ENCODE measurements at regions not wholly inside any gene's neighbourhood (a gene's known extent, or its start where the extent isn't known, plus 50 kb on each side); places are given as distances from the start of the nearest gene placed in this dataset.
"Not testable (repeated sequence)": the region's sequence is repeated elsewhere in the genome, so short reads cannot be mapped to it uniquely, and the experiment has no call there.

- peak; percentile 16 for DNase-seq (ENCODE audit: low read depth)
Measured at GRCh38 chr2:212777020-212777491, 238.5 kb upstream of the ERBB4 start.

- DNase-seq (ENCODE audit: low read depth), result no peak
Measured at GRCh38 chr2:212773808-212774339, 235.3 kb upstream of the ERBB4 start.

- DNase-seq (ENCODE audit: low read depth), result no peak
Measured at GRCh38 chr2:212770240-212770639, 231.6 kb upstream of the ERBB4 start.

DNA sequence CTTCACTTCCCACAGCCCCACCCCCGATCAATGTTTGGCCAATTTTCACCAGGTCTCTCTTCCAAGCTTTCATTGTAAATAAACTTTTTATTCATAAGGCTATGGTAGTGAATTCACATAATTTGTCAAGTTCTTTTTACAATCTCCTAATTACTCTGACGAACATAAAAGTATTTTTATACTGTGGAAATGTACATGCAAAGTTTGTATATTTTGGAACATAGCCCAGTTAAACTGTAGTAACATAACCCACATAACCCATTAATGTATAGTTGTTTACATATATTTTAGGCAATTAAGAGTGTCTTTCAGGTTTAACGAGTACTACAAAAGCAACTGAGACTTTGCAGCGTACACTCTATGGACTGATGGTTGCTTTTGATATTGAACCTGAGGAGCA is 228.3 kb upstream of the ERBB4 start:
- no peak for DNase-seq (ENCODE audit: low read depth)

DNA sequence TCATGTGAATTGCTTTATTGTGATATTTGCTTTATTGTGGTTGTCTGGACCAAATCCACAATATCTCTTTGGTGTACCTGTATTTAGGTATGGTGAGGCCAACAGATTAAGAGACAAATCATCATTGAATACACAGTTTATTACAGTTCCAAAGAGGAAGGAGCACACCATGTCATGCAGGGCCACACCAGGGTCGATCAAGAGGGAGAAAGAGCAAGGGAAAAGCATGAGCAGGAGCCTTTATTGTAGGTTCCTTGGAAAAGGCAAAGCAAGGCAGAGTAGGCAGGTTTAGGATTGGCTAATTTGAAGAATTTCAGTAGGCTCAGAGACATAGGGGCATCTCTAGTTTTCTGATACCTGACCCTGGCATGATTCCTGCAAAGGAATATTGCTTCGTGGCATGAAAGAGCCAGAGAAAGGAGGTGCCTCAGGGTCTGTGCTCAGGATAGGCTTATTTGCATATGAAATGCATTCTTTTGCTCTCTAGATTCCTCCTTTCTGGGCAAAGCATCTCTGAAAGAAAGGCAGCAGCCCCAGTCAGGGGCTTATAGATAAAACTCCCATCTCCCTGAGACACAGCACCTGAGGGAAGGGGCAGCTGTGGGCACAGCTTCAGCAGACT is 214.2 kb upstream of the ERBB4 start:
- DNase-seq (ENCODE audit: low read depth), result no peak

GRCh38 chr2:212745359-212745758 is 206.8 kb upstream of the ERBB4 start:
- no peak for DNase-seq (ENCODE audit: low read depth)

DNA sequence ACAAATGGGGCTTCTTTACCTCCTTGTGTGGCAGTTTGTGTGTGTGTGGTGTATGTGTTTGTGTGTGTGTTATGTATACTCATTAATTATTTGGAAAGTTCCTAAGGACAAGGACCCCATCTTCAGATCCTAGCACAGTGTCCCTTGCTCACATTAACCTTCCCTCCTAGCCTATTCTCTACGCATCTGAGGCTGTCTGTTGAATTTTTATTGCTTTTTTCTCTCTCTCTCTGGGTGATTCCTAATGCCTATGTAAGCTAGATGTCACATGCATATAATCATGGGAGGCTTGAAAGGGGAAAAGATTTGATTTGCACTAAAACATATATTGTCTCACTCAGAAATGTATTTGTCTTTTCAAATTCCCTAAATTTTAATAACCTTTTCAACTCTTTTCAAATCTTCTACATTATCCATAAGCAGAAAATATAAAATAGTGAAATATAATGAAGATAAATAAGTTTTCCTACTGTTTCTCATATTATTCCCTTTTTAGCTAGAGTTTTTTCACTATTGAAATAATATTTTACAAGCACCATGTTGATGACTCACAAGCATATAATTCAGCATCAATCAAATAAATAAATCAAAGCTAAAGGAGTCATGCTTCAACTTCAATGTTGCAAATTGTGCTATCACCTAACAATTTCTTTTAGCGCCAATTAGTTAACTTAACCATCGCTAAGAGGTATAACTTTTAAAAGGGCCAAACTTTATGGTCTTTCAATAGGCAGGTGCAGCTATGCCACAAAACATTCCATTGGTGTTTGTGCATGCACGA is 199.0 kb upstream of the ERBB4 start:
- no peak for DNase-seq (ENCODE audit: low read depth)

- DNase-seq (ENCODE audit: low read depth), result no peak
Measured at GRCh38 chr2:212736385-212736726, 197.8 kb upstream of the ERBB4 start.

- no peak for DNase-seq (ENCODE audit: low read depth)
Measured at GRCh38 chr2:212733273-212733672, 194.7 kb upstream of the ERBB4 start.

GRCh38 chr2:212732860-212733259 is 194.3 kb upstream of the ERBB4 start:
- no peak for DNase-seq (ENCODE audit: low read depth)

DNA sequence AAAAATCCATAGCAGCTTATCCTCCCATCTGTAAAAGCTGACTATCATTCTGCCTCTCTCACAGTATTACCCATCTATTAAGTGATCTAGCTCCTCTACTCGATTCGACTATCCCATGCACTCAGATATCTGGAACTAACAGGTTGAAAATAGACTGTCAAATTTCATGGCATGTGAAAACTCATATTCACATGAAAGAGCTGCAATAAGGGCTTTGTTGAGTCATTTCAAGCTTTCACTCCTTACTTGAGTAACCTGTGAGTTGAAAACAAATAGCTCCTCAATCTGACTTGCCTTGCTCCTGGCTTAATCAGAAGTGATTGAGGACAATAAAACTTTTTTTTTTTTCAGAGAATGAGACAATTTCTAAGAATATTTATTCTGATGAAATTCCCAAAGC is 192.4 kb upstream of the ERBB4 start:
- no peak for DNase-seq (ENCODE audit: low read depth)

DNA sequence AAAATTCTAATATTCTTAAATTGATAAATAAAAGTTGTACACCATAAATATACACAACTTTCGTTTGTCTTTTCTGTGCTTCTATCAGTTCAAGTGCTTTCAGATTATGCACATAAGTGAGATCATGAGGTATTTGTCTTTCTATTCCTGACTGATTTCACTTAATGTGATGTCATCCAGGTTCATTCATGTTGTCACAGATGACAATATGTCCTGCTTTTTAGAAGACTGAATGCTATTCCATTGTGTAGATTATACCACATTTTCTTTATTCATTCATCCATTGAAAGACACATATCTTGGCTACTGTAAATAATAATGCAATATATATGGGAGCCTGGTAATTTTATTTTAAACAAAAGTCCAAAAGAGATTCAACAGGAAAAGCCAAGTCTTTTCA is 190.1 kb upstream of the ERBB4 start:
- DNase-seq (ENCODE audit: low read depth), result no peak

DNA sequence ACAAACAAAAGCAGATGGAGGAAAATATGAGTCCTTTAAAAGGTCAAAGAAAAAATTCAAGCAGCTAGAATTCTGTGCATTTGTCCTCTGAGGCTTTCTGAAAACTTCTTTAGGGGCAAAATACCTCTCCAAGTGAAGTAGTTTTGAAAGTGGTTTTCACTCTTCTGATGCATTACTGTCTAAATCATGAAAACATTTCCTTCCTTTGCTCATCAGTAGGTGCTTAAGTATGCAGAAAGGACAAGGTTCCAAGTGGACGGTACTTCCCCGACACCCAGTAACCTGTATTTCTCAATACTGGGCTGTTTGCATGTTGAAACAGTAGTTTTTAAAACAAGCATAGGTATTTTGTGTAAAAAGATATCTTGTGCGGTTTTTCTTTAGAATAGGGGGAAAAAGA is 189.1 kb upstream of the ERBB4 start:
- no peak for DNase-seq (ENCODE audit: low read depth)

GRCh38 chr2:212726403-212726802 is 187.8 kb upstream of the ERBB4 start:
- DNase-seq (ENCODE audit: low read depth), result no peak

DNA sequence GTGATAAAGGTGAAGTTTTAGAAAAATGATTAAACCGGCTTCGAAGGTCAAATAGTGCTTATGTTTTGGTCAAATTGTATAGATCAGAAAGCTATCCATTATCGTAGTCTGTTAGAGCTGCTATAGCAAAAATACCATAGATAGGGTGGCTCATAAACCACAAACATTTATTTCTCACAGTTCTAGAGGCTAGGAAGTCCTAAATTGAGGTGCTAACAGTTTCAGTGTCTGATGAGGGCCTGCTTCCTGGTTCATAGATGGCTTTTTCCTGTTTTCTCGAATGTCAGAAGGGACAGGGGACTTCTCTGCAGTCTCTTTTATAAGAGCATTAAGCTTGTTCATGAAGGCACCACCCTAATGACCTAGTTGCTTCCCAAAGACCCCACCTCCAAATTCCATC is 186.6 kb upstream of the ERBB4 start:
- DNase-seq (ENCODE audit: low read depth), result no peak

DNA sequence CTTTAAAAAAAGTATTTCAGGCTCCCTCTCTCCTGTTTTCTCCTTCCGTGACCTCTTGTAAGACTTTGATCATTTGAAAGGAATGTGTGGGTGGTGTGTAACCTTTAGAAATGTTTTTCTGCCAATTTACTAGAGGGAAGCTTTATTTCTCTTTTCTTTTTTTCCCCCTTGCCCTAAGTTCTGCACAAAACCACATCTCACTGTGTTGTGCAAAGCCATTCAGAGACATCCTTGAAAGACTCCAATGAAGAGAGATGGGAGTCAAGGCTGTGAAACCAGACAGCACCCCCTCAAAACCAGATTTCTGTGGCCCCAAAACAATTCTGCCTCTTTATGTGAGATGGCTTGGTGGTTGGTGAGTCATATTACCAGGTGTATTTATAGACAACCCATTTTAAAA is 184.6 kb upstream of the ERBB4 start:
- no peak for DNase-seq (ENCODE audit: low read depth)

GRCh38 chr2:212722046-212722445 is 183.4 kb upstream of the ERBB4 start:
- no peak for DNase-seq (ENCODE audit: low read depth)

DNA sequence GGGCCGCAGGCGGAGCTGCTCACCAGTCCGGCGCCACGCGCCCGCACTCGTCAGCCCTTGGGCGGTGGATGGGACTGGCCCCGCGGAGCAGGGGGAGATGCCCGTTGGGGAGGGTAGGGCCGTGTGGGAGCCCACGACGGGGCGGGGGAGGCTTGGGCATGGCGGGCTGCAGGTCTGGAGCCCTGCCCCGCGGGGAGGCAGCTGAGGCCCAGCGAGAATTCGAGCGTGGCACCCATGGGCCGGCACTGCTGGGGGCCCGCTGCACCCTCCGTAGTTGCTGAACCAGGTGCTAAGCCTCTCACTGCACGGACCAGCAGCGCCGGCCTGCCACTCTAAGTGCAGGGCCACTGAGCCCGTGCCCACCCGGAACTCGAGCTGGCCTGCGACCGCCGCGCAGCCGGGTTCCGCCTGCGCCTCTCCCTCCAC is 182.4 kb upstream of the ERBB4 start:
- DNase-seq (ENCODE audit: low read depth), result no peak

- not testable (repeated sequence) for DNase-seq (ENCODE audit: low read depth)
Measured at GRCh38 chr2:212715411-212715810, 176.8 kb upstream of the ERBB4 start.

GRCh38 chr2:212713681-212714080 is 175.1 kb upstream of the ERBB4 start:
- DNase-seq (ENCODE audit: low read depth), result no peak

DNA sequence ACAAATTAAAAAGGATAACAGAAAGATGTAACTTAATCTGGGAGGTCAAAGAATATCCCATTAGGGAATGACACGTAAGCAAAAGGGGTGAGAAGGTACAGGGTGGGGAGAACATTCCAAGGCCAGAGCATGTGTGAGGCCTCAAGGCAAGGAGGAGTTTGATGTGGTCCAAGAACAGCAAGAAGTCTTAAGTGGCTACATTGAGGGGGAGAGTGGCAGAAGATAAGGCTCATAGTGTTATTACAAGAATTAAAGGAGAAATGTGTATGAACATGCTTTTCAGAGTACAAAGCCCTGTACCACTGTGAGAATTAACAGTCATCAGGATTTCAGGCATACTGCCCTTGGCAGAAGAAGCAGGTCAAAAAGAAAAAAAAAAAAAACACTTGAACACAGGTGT is 174.4 kb upstream of the ERBB4 start:
- DNase-seq (ENCODE audit: low read depth), result no peak

GRCh38 chr2:212712466-212712865 is 173.9 kb upstream of the ERBB4 start:
- no peak for DNase-seq (ENCODE audit: low read depth)

GRCh38 chr2:212711856-212712255 is 173.3 kb upstream of the ERBB4 start:
- DNase-seq (ENCODE audit: low read depth), result peak; percentile 91

DNA sequence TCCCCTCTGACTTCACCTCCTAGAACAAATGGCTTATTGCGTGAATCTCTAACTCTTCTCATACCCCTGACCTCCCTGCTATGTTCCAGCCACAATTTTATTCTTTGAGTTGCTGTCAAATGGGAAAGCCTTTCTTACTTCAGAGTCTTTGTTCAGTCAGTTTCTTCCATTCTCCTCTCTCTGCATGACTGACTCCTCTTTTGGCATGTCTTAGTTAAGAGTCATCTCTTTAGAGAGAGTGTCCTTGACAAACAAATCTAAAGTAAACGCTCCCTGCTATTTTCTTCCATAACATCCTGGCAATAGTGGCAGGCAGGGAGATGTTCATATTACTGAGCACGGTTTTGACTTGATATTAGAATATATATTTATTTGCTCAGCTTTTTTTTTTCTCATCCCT is 170.7 kb upstream of the ERBB4 start:
- DNase-seq (ENCODE audit: low read depth), result no peak
